ENCODE measurements at regions not wholly inside any gene's neighbourhood (a gene's known extent, or its start where the extent isn't known, plus 50 kb on each side); places are given as distances from the start of the nearest gene placed in this dataset.
A peak's percentile ranks its signal among the peaks of the same experiment; 100 is the strongest.

DNA sequence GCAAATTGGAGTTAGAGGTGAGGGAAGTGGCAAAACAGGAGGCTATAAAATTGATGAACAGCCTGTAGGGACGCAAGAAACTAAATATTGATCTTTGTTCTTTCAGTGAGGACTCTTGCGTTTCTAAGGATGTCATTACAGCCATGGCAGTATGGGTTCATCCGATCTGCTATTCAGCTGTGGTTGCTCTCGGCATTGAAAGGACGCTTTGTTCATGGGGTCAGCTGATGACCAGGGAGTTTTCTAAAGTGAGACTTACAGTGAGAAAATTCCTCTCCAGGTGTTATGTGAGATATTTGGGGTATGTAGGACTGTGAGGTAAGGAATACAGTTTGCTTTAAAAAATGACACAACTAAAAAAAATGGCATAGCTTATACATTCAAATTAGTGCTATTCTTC is 52.7 kb upstream of the PELI1 start:
- Histone ChIP-seq H3K9me3 (ENCODE audit: low read depth, low read length) (no peaks in the 10 kb centered on the region), H3K27ac (no peak overlapping the region), H3K4me3 (no peak overlapping the region), H3K9ac (ENCODE audit: insufficient read length) (no peak overlapping the region), H3K36me3 (ENCODE audit: insufficient read depth, low read length) (no peaks in the 10 kb centered on the region)
- DNase-seq (ENCODE audit: low read depth, low spot score), result no peak
- TF ChIP-seq POLR2AphosphoS5 (IDR thresholded peaks at IDR 0.05; ENCODE audit: borderline replicate concordance, low read depth, low read length) (no peak), EZH2 (IDR thresholded peaks at IDR 0.05) (no peak), FOXP2 (optimal IDR thresholded peaks at IDR 0.05; ENCODE audit: control extremely low read depth, extremely low read length, insufficient read depth) (no peak)

- no peaks in the 10 kb centered on the region for H3K9me3 ChIP-seq (ENCODE audit: low read depth, low read length)
- TF ChIP-seq FOXP2 (optimal IDR thresholded peaks at IDR 0.05; ENCODE audit: control extremely low read depth, extremely low read length, insufficient read depth) (no peak), POLR2AphosphoS5 (IDR thresholded peaks at IDR 0.05; ENCODE audit: borderline replicate concordance, low read depth, low read length) (no peak), EZH2 (IDR thresholded peaks at IDR 0.05) (no peak)
- peak overlapping the region; percentile 94; the same call in 1 of the 2 replicates for H3K27ac ChIP-seq
- H3K36me3 ChIP-seq (ENCODE audit: insufficient read depth, low read length), result no peaks in the 10 kb centered on the region
- no peak for DNase-seq (ENCODE audit: low read depth, low spot score)
- H3K9ac ChIP-seq (ENCODE audit: insufficient read length), result no peak overlapping the region
- H3K4me3 ChIP-seq, result no peak overlapping the region
Measured at GRCh38 chr2:64201151-64201550, 56.9 kb upstream of the PELI1 start.

GRCh38 chr2:64202206-64202845 is 58.1 kb upstream of the PELI1 start:
- no peaks in the 10 kb centered on the region for H3K36me3 ChIP-seq (ENCODE audit: insufficient read depth, low read length)
- peak overlapping the region; percentile 94 for H3K27ac ChIP-seq
- peak overlapping the region; percentile 68 for H3K4me3 ChIP-seq
- H3K9ac ChIP-seq (ENCODE audit: insufficient read length), result peak overlapping the region; percentile 60
- DNase-seq (ENCODE audit: low read depth, low spot score), result no peak
- no peaks in the 10 kb centered on the region for H3K9me3 ChIP-seq (ENCODE audit: low read depth, low read length)
- no peak for TF ChIP-seq POLR2AphosphoS5 (IDR thresholded peaks at IDR 0.05; ENCODE audit: borderline replicate concordance, low read depth, low read length)
- TF ChIP-seq EZH2 (IDR thresholded peaks at IDR 0.05), result no peak
- TF ChIP-seq FOXP2 (optimal IDR thresholded peaks at IDR 0.05; ENCODE audit: control extremely low read depth, extremely low read length, insufficient read depth), result no peak

- no peak for DNase-seq (ENCODE audit: low read depth, low spot score)
- Histone ChIP-seq H3K9ac (ENCODE audit: insufficient read length) (peak overlapping the region; percentile 60), H3K9me3 (ENCODE audit: low read depth, low read length) (no peaks in the 10 kb centered on the region), H3K27ac (peak overlapping the region; percentile 94), H3K36me3 (ENCODE audit: insufficient read depth, low read length) (no peaks in the 10 kb centered on the region), H3K4me3 (peak overlapping the region; percentile 68)
- TF ChIP-seq FOXP2 (optimal IDR thresholded peaks at IDR 0.05; ENCODE audit: control extremely low read depth, extremely low read length, insufficient read depth) (no peak), POLR2AphosphoS5 (IDR thresholded peaks at IDR 0.05; ENCODE audit: borderline replicate concordance, low read depth, low read length) (no peak), EZH2 (IDR thresholded peaks at IDR 0.05) (no peak)
Measured at GRCh38 chr2:64203131-64203857, 59.1 kb upstream of the PELI1 start.

GRCh38 chr2:64203858-64204632 is 59.8 kb upstream of the PELI1 start:
- H3K9ac ChIP-seq (ENCODE audit: insufficient read length), result peak overlapping the region; percentile 11
- peak overlapping the region; percentile 94 for H3K27ac ChIP-seq
- no peak for TF ChIP-seq FOXP2 (optimal IDR thresholded peaks at IDR 0.05; ENCODE audit: control extremely low read depth, extremely low read length, insufficient read depth)
- peak; percentile 51 for TF ChIP-seq POLR2AphosphoS5 (IDR thresholded peaks at IDR 0.05; ENCODE audit: borderline replicate concordance, low read depth, low read length)
- no peaks in the 10 kb centered on the region for H3K36me3 ChIP-seq (ENCODE audit: insufficient read depth, low read length)
- no peak for DNase-seq (ENCODE audit: low read depth, low spot score)
- H3K9me3 ChIP-seq (ENCODE audit: low read depth, low read length), result no peaks in the 10 kb centered on the region
- H3K4me3 ChIP-seq, result peak overlapping the region; percentile 68

- no peaks in the 10 kb centered on the region for H3K36me3 ChIP-seq (ENCODE audit: insufficient read depth, low read length)
- H3K4me3 ChIP-seq, result peak overlapping the region; percentile 68
- TF ChIP-seq POLR2AphosphoS5 (IDR thresholded peaks at IDR 0.05; ENCODE audit: borderline replicate concordance, low read depth, low read length), result no peak
- no peak for TF ChIP-seq FOXP2 (optimal IDR thresholded peaks at IDR 0.05; ENCODE audit: control extremely low read depth, extremely low read length, insufficient read depth)
- TF ChIP-seq EZH2 (IDR thresholded peaks at IDR 0.05), result no peak
- no peaks in the 10 kb centered on the region for H3K9me3 ChIP-seq (ENCODE audit: low read depth, low read length)
- peak overlapping the region; percentile 94 for H3K27ac ChIP-seq
- no peak for DNase-seq (ENCODE audit: low read depth, low spot score)
- H3K9ac ChIP-seq (ENCODE audit: insufficient read length), result peak overlapping the region; percentile 11
Measured at GRCh38 chr2:64204703-64205102, 60.5 kb upstream of the PELI1 start.

DNA sequence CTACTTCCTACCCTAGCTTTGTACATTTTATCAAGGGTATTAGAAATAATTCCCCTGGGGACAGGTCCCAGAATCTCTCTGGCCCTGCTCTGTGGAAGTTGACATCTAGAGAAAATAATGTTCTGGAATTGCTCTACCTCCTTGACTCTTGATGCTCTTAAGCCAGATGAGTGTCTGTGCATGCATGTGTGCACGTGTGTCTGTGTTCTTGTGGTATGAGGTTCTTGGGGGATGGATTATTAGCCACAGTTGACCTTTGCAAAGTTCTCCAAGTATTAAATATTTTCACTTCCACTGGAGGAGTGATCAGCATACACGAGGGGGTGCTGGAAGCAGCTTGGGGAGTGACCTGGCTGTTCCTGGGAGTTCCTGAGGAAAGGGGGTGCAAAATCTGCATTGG is 61.2 kb upstream of the PELI1 start:
- no peak for TF ChIP-seq FOXP2 (optimal IDR thresholded peaks at IDR 0.05; ENCODE audit: control extremely low read depth, extremely low read length, insufficient read depth)
- H3K27ac ChIP-seq, result no peak overlapping the region
- H3K36me3 ChIP-seq (ENCODE audit: insufficient read depth, low read length), result no peaks in the 10 kb centered on the region
- DNase-seq (ENCODE audit: low read depth, low spot score), result no peak
- H3K9ac ChIP-seq (ENCODE audit: insufficient read length), result no peak overlapping the region
- no peak overlapping the region for H3K4me3 ChIP-seq
- no peaks in the 10 kb centered on the region for H3K9me3 ChIP-seq (ENCODE audit: low read depth, low read length)

- DNase-seq (ENCODE audit: low read depth, low spot score), result no peak
- H3K4me3 ChIP-seq, result no peak overlapping the region
- no peaks in the 10 kb centered on the region for H3K36me3 ChIP-seq (ENCODE audit: insufficient read depth, low read length)
- TF ChIP-seq EZH2 (IDR thresholded peaks at IDR 0.05), result no peak
- H3K9me3 ChIP-seq (ENCODE audit: low read depth, low read length), result no peaks in the 10 kb centered on the region
- H3K27ac ChIP-seq, result no peak overlapping the region
- no peak overlapping the region for H3K9ac ChIP-seq (ENCODE audit: insufficient read length)
Measured at GRCh38 chr2:64207573-64207972, 63.4 kb upstream of the PELI1 start.
